ENCODE measurements at regions not wholly inside any gene's neighbourhood (a gene's known extent, or its start where the extent isn't known, plus 50 kb on each side); places are given as distances from the start of the nearest gene placed in this dataset.

- no peak for TF ChIP-seq CTCF (conservative IDR thresholded peaks at IDR 0.05; ENCODE audit: low read depth, low read length)
- no peak for TF ChIP-seq EZH2 (IDR thresholded peaks at IDR 0.05; ENCODE audit: low read length, unreplicated experiment)
These were observed 807.8 kb upstream of the ACVR2A start for GRCh38 chr2:147037048-147037447.

All from PC-3 (cell line).